CD14-positive monocyte (primary cell): ENCODE measurements at regions not wholly inside any gene's neighbourhood (a gene's known extent, or its start where the extent isn't known, plus 50 kb on each side); places are given as distances from the start of the nearest gene placed in this dataset.

ENCODE experiments used
- DNase-seq, 3 donors: peaks; one replicate each; pipeline ENCODE4 v3.0.0-alpha.2; 2011 to 2022
- H2AFZ ChIP-seq: 2 replicates; pipeline ENCODE4 v1.6.0; 2012; ENCODE audit warnings: mild to moderate bottlenecking, low read depth, low read length, inconsistent platforms; ENCODE audit not compliant: insufficient read depth, poor library complexity, severe bottlenecking
- H3K27ac ChIP-seq, 2 donors: 1 replicate in 1 of 2; 2 replicates in 1 of 2; pipeline ENCODE4 v1.5.1; 2012 to 2013; ENCODE audit warnings: low read length in 2 of 2, control low read depth in 1 of 2, inconsistent platforms in 1 of 2, low read depth in 1 of 2, mild to moderate bottlenecking in 1 of 2
- H3K27me3 ChIP-seq, 2 donors: one replicate each; pipeline versions ENCODE4 v1.6.0 to v1.6.1; 2011 to 2013; ENCODE audit warnings: low read length in 2 of 2; ENCODE audit not compliant: control insufficient read depth in 2 of 2, insufficient read depth in 2 of 2
- H3K36me3 ChIP-seq, 2 donors: replicated peaks in 1 of 2; 1 replicate in 1 of 2; 2 replicates in 1 of 2; pipeline versions ENCODE4 v1.5.1 to v1.6.1; 2012 to 2013; ENCODE audit warnings: low read length in 2 of 2, control low read depth in 1 of 2, inconsistent platforms in 1 of 2, mild to moderate bottlenecking in 1 of 2; ENCODE audit not compliant: insufficient read depth in 2 of 2, control insufficient read depth in 1 of 2
- H3K4me1 ChIP-seq, 2 donors: 1 replicate in 1 of 2; 2 replicates in 1 of 2; pipeline versions ENCODE4 v1.5.1 to v1.6.1; 2012 to 2013; ENCODE audit warnings: low read length in 2 of 2, control low read depth in 1 of 2, inconsistent platforms in 1 of 2, mild to moderate bottlenecking in 1 of 2, moderate library complexity in 1 of 2; ENCODE audit not compliant: insufficient read depth in 2 of 2, control insufficient read depth in 1 of 2
- H3K4me2 ChIP-seq: replicated peaks from 2 replicates; pipeline ENCODE3; 2012; ENCODE audit warnings: low read length, moderate library complexity, mild to moderate bottlenecking; ENCODE audit not compliant: poor library complexity, severe bottlenecking; ENCODE audit errors: extremely low read depth
- H3K4me3 ChIP-seq, 3 experiments: fragments of 200-600 bp in 1 of 3; sonication (generic) in 1 of 3; replicated peaks in 1 of 3; 1 replicate in 2 of 3; 2 replicates in 1 of 3; pipeline ENCODE4 v1.5.1; 2011 to 2013; ENCODE audit warnings: low read length in 3 of 3, mild to moderate bottlenecking in 3 of 3, control low read depth in 2 of 3, low read depth in 2 of 3, inconsistent platforms in 1 of 3, moderate library complexity in 1 of 3
- H3K79me2 ChIP-seq: 2 replicates; pipeline ENCODE4 v1.6.0; 2012; ENCODE audit warnings: mild to moderate bottlenecking, control low read depth, inconsistent platforms, low read length, moderate library complexity; ENCODE audit not compliant: insufficient read depth
- H3K9ac ChIP-seq: 2 replicates; pipeline ENCODE4 v1.6.0; 2017; ENCODE audit warnings: low read length, mild to moderate bottlenecking; ENCODE audit not compliant: insufficient read depth, poor library complexity, severe bottlenecking
- H3K9me3 ChIP-seq, 2 donors: replicated peaks in 1 of 2; 1 replicate in 1 of 2; 2 replicates in 1 of 2; pipeline versions ENCODE4 v1.5.1 to v1.6.1; 2012 to 2013; ENCODE audit warnings: low read length in 2 of 2, control low read depth in 1 of 2; ENCODE audit not compliant: control insufficient read depth in 1 of 2, insufficient read depth in 1 of 2
- H4K20me1 ChIP-seq: 2 replicates; pipeline ENCODE4 v1.6.0; 2012; ENCODE audit warnings: mild to moderate bottlenecking, low read length, control low read depth, moderate library complexity; ENCODE audit not compliant: insufficient read depth
- H3K27ac Mint-ChIP-seq, 7 donors: one replicate each; pipeline ENCODE4 v1.8.0; 2020; ENCODE audit warnings: mild to moderate bottlenecking in 7 of 7, mixed read lengths in 7 of 7, moderate library complexity in 6 of 7, inconsistent platforms in 2 of 7
- H3K27me3 Mint-ChIP-seq, 3 donors: one replicate each; pipeline ENCODE4 v1.8.0; 2021 to 2022; ENCODE audit warnings: low read depth in 3 of 3, mild to moderate bottlenecking in 3 of 3, mixed read lengths in 3 of 3, moderate library complexity in 3 of 3, inconsistent platforms in 1 of 3
- H3K36me3 Mint-ChIP-seq, 2 donors: one replicate each; pipeline ENCODE4 v1.8.0; 2020; ENCODE audit warnings: mixed read lengths in 2 of 2, inconsistent platforms in 1 of 2, mild to moderate bottlenecking in 1 of 2
- H3K4me1 Mint-ChIP-seq: one replicate; pipeline ENCODE4 v1.8.0; 2020; ENCODE audit warnings: mild to moderate bottlenecking, mixed read lengths
- H3K4me3 Mint-ChIP-seq, 2 donors: one replicate each; pipeline ENCODE4 v1.8.0; 2020; ENCODE audit warnings: mild to moderate bottlenecking in 2 of 2, mixed read lengths in 2 of 2, moderate library complexity in 1 of 2
- H3K9me3 Mint-ChIP-seq, 7 donors: one replicate each; pipeline ENCODE4 v1.8.0; 2020 to 2022; ENCODE audit warnings: mixed read lengths in 7 of 7, mild to moderate bottlenecking in 6 of 7, moderate library complexity in 6 of 7, inconsistent platforms in 2 of 7
- WGBS: methylation state at CpG from one replicate; pipeline ENCODE4 v1.1.5; 2013; ENCODE audit warnings: missing lambda C conversion rate; ENCODE audit not compliant: insufficient coverage; 5-methylcytosine and 5-hydroxymethylcytosine counted together
- intact Hi-C, 2 donors: fragments of 100-400 bp; cut with micrococcal nuclease; formaldehyde crosslinking; loops; one replicate each; pipeline versions ENCODE4 v1.15.0 to v1.15.1; 2023
- TF ChIP-seq, protein P1 (sequence below): fragments of 200-600 bp; IDR thresholded peaks from one replicate; pipeline ENCODE4 v1.8.0; 2022; ENCODE audit warnings: antibody characterized with exemption, mild to moderate bottlenecking

GRCh38 chr2:66755974-66756373 lies 321.0 kb downstream of the MEIS1 start:
- no peaks in the 10 kb centered on the region for H4K20me1 ChIP-seq
- no peaks in the 10 kb centered on the region for H3K79me2 ChIP-seq

DNA sequence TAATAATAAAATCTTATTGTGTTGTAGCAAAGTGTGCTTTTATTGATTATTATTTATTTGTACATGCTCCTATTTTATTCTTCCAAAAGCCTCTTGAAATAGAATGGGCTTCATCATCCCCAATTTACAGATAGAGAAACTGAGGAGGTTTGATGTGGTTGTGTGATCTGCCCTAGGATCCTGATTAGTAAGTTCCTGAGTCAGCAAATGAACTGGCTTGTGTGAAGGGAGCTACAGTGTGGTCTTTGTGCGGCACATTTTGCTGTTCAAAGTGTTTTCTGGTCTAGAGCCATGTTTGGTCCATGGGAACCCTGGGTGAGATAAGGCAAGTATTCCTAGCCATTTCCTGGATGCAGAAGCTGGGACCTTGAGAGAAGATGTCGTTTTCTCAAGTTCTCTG lies 326.9 kb downstream of the MEIS1 start:
- no peaks in the 10 kb centered on the region for H3K79me2 ChIP-seq
- H3K4me1 Mint-ChIP-seq: no peaks in the 10 kb centered on the region
- no peak overlapping the region for H3K9ac ChIP-seq
- H3K27me3 Mint-ChIP-seq: peaks cover 0 to 2% (median 0%) of the 10 kb centered on the region in 3 donors
- DNase-seq: no peak
- no peaks in the 10 kb centered on the region for H3K36me3 ChIP-seq
- 100% methylated on average over 1 of the region's 2 CpGs for WGBS
- no peak overlapping the region for H3K4me3 Mint-ChIP-seq
- no peaks in the 10 kb centered on the region for H3K9me3 ChIP-seq
- no peak overlapping the region for H3K4me3 ChIP-seq
- TF ChIP-seq, protein P1, sequence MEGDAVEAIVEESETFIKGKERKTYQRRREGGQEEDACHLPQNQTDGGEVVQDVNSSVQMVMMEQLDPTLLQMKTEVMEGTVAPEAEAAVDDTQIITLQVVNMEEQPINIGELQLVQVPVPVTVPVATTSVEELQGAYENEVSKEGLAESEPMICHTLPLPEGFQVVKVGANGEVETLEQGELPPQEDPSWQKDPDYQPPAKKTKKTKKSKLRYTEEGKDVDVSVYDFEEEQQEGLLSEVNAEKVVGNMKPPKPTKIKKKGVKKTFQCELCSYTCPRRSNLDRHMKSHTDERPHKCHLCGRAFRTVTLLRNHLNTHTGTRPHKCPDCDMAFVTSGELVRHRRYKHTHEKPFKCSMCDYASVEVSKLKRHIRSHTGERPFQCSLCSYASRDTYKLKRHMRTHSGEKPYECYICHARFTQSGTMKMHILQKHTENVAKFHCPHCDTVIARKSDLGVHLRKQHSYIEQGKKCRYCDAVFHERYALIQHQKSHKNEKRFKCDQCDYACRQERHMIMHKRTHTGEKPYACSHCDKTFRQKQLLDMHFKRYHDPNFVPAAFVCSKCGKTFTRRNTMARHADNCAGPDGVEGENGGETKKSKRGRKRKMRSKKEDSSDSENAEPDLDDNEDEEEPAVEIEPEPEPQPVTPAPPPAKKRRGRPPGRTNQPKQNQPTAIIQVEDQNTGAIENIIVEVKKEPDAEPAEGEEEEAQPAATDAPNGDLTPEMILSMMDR: no peak
- no peak overlapping the region for H2AFZ ChIP-seq
- H3K36me3 Mint-ChIP-seq: no peaks in the 10 kb centered on the region
- H3K27ac ChIP-seq: no peak overlapping the region
- H3K4me2 ChIP-seq: no peak overlapping the region
- H4K20me1 ChIP-seq: no peaks in the 10 kb centered on the region
- peaks cover 0 to 16% (median 7%) of the 10 kb centered on the region in 7 donors for H3K9me3 Mint-ChIP-seq
- no peaks in the 10 kb centered on the region for H3K27me3 ChIP-seq
- intact Hi-C loops: no loop called here
- no peaks in the 10 kb centered on the region for H3K4me1 ChIP-seq
- no peak overlapping the region for H3K27ac Mint-ChIP-seq

More at GRCh38 chr2:66755974-66756373, 321.0 kb downstream of the MEIS1 start:
- Histone ChIP-seq H3K27ac (no peak overlapping the region), H3K4me2 (no peak overlapping the region), H3K4me1 (no peaks in the 10 kb centered on the region), H2AFZ (no peak overlapping the region), H3K36me3 (no peaks in the 10 kb centered on the region), H3K9ac (no peak overlapping the region), H3K4me3 (no peak overlapping the region), H3K27me3 (no peaks in the 10 kb centered on the region), H3K9me3 (no peaks in the 10 kb centered on the region)
- Mint-ChIP-seq H3K4me3 (no peak overlapping the region), H3K4me1 (no peaks in the 10 kb centered on the region), H3K9me3 (peaks cover 0 to 8% (median 3%) of the 10 kb centered on the region in 7 donors), H3K36me3 (no peaks in the 10 kb centered on the region), H3K27ac (no peak overlapping the region), H3K27me3 (peaks cover 0 to 1% (median 0%) of the 10 kb centered on the region in 3 donors)
- intact Hi-C loops: no loop called here
- TF ChIP-seq, protein P1: no peak
- WGBS: no CpG with 5 or more reads among the region's 1 CpG
- DNase-seq: no peak
